OCI-M1 (cell line): ENCODE measurements at regions not wholly inside any gene's neighbourhood (a gene's known extent, or its start where the extent isn't known, plus 50 kb on each side); places are given as distances from the start of the nearest gene placed in this dataset.
A peak's percentile ranks its signal among the peaks of the same experiment; 100 is the strongest.
"Not testable (repeated sequence)": the region's sequence is repeated elsewhere in the genome, so short reads cannot be mapped to it uniquely, and the experiment has no call there.

Experiments used
- DNase-seq: peaks from one replicate; lab custom pipeline; 2025; lab: John Stamatoyannopoulos, UW

- not testable (repeated sequence) for DNase-seq
Measured at GRCh38 chr7:63587151-63587853, 411.3 kb upstream of the ZNF722 start.

- DNase-seq, result not testable (repeated sequence)
Measured at GRCh38 chr7:63591249-63591648, 407.4 kb upstream of the ZNF722 start.

DNA sequence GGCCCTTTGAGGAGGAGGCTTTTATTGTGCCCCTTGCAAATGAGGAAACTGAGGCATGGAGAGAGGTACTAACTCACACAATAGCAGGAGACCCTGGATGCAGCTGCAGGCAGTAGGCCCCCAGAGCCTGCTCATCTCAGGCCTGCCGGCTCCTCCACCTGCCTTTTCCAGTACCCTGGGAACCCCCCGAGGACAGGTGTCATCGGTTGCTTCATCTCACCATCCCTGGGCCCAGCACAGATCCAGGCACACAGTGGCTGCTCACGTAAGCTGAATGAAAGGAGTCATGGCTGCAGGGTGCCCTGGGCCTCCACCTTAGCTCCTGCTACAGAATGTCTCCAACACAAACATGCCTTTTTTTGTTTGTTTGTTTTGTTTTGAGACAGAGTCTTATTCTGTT is 394.8 kb upstream of the ZNF722 start:
- not testable (repeated sequence) for DNase-seq

- DNase-seq, result not testable (repeated sequence)
Measured at GRCh38 chr7:63604853-63605252, 393.8 kb upstream of the ZNF722 start.

- DNase-seq, result not testable (repeated sequence)
Measured at GRCh38 chr7:63617595-63617994, 381.1 kb upstream of the ZNF722 start.

- not testable (repeated sequence) for DNase-seq
Measured at GRCh38 chr7:63620169-63620735, 378.4 kb upstream of the ZNF722 start.

DNA sequence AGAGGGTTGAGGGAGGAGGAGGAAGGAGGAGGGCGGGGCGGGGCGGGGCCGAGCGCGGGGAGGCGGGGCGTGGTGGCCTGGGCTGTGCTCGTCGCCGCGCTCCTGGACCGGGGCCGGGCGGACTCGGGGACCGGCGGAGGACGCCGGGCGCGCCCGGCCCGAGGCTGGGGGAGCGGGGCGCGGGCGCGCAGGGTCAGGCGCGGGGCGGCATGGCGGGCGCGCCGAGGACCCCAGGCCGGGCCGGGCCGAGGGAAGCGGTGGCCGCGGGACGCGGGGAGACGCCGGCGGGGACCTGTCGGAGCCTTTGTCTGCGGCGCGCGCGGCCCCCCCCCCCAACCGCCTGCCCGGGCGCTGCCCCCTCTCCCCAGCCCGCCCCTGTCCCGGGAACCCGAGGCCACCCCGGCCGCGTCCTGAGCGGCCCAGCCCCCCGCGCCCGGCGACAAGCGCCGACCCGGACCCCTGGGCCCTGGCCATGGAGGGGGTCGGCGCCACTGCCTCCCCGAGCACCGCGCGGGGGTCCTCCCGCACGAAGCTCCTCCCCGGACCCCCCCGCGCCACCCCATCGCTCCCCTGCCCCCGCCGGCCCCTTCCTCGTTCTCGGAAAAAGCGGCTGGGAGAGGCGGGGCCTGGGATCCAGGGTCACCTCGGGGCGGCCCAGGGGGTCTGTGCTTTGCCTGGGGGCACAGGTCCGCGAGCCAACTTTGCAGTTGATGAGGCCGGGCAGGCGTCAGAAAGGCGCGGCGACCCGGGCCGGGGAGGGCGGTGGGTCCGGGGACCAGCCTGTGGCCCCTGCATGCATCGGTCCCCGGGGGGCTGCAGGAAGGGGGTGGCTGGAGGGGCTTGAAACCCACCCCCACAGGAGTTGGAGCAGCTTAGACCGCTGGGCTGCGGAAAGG is 370.8 kb upstream of the ZNF722 start:
- DNase-seq, result not testable (repeated sequence)

GRCh38 chr7:63629024-63629423 is 369.6 kb upstream of the ZNF722 start:
- not testable (repeated sequence) for DNase-seq

GRCh38 chr7:63636585-63636984 is 362.1 kb upstream of the ZNF722 start:
- DNase-seq, result not testable (repeated sequence)

GRCh38 chr7:63665553-63665952 is 333.1 kb upstream of the ZNF722 start:
- not testable (repeated sequence) for DNase-seq

DNA sequence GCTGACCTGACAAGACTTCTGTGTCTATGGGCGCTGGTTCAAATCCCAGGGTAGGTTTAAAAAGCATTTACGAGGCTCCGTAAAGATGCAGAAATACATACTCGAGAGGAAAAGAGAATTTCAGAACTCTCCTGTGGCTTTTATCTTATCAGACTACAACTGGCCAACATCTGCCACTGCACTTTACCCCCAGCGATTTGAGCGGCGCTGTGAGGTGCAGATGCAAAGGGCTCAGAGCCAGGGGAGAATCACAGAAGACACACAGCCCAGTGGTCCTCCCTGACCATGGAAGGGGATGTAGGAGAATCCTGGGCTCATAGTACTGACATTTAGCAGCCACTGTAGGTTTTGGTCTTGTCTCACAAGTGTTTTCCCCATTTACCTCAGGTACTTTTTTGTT is 307.2 kb upstream of the ZNF722 start:
- peak; percentile 1 for DNase-seq

DNA sequence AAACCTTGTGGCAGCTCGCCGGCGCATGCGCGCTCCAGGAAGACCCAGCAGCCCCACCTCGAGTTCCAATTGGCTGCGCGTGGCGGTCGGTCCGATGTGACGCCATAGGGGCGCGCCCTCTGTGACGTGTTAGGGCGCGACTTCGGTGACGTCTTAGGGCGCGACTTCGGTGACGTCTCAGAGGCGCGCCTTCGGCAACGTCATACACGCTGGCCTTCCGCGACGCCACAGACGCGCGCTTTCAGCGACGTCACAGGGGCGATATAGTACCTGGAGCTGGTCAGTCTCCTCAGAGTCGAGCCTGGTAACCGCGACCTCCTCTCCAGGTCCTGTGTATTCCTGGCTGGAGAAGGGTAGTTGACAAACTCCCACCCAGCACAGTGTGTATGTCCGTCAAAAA is 304.4 kb upstream of the ZNF722 start:
- not testable (repeated sequence) for DNase-seq
